IMR-90 (cell line): ENCODE measurements at regions not wholly inside any gene's neighbourhood (a gene's known extent, or its start where the extent isn't known, plus 50 kb on each side); places are given as distances from the start of the nearest gene placed in this dataset.

Source experiments
- BHLHE40 ChIP-seq: fragments of 150-350 bp; IDR thresholded peaks from 2 replicates; pipeline ENCODE4 v1.6.1; 2016; ENCODE audit warnings: mild to moderate bottlenecking, low read depth, low read length
- CTCF ChIP-seq: conservative IDR thresholded peaks from 2 replicates; pipeline ENCODE4 v1.5.1; 2012; ENCODE audit warnings: mild to moderate bottlenecking, low read depth, low read length, improper control_type of control experiment
- NFE2L2 ChIP-seq: fragments of 150-350 bp; IDR thresholded peaks from 2 replicates; pipeline ENCODE4 v1.6.1; 2016; ENCODE audit warnings: low read depth, mild to moderate bottlenecking, low read length
- POLR2A ChIP-seq: IDR thresholded peaks from 2 replicates; pipeline ENCODE4 v1.6.1; 2012; ENCODE audit warnings: mild to moderate bottlenecking, low read depth, low read length
- RAD21 ChIP-seq: IDR thresholded peaks from 2 replicates; pipeline ENCODE4 v1.6.1; 2012; ENCODE audit warnings: low read length, improper control_type of control experiment

GRCh38 chrX:122113896-122114295 lies 1066.5 kb downstream of the GLUD2 start:
- TF ChIP-seq CTCF = no peak
- TF ChIP-seq POLR2A = no peak
- TF ChIP-seq RAD21 = no peak
- TF ChIP-seq BHLHE40 = no peak
- no peak for TF ChIP-seq NFE2L2
